K562 (cell line): ENCODE measurements at regions not wholly inside any gene's neighbourhood (a gene's known extent, or its start where the extent isn't known, plus 50 kb on each side); places are given as distances from the start of the nearest gene placed in this dataset.

Experiments used
- ATAC-seq: fragments of 200-7000 bp; cut with Tn5 transposase; 3 replicates; pipeline ENCODE4 v1.9.1; 2020; ENCODE audit warnings: moderate library complexity
- BruUV-seq: library from RNA; stranded (reverse); fragments of 400-500 nt; replicated peaks from 2 replicates; lab custom pipeline; 2021; lab: Mats Ljungman, UMichigan
- CTCF ChIA-PET: fragments of 300-600 bp; formaldehyde crosslinking; extraction: SDS; loops from one replicate; lab custom pipeline; 2021; ENCODE audit warnings: low intra/inter-chr PET ratio; lab: Yijun Ruan, JAX
- POLR2A ChIA-PET: fragments of 300-600, 350-650 bp; sonication (Branson Sonifier 250); formaldehyde crosslinking; extraction: SDS; loops from one replicate; lab custom pipeline; 2021; ENCODE audit warnings: antibody characterized with exemption, inconsistent platforms; lab: Yijun Ruan, JAX
- DNase-seq, 4 experiments: peaks; one replicate each; pipeline versions ENCODE4 v3.0.0 to v3.0.0-alpha.2; 2011 to 2018; ENCODE audit warnings: low spot score in 3 of 4, mixed read lengths in 3 of 4; ENCODE audit errors: extremely low read depth in 1 of 4
- FAIRE-seq: peaks from 2 replicates; lab custom pipeline; 2011; peaks lifted over from hg19 to GRCh38; lab: Jason Lieb, UNC
- H2AFZ ChIP-seq: 2 replicates; pipeline ENCODE4 v1.6.0; 2011; ENCODE audit warnings: low read depth, low read length, control low read depth, inconsistent platforms
- H3K27ac ChIP-seq: fragments of 200-600 bp; 3 replicates; pipeline ENCODE4 v1.8.0; 2011; ENCODE audit warnings: low read depth, mild to moderate bottlenecking, control low read depth, inconsistent platforms, low read length, moderate library complexity, mixed read lengths; ENCODE audit errors: extremely low read depth
- H3K27me3 ChIP-seq, 2 experiments: fragments of 300-600 bp in 1 of 2; 2 replicates in 1 of 2; 3 replicates in 1 of 2; pipeline versions ENCODE4 v1.6.0 to v1.8.0; 2011; ENCODE audit warnings: inconsistent platforms in 2 of 2, low read length in 2 of 2, mild to moderate bottlenecking in 1 of 2, mixed read lengths in 1 of 2, moderate library complexity in 1 of 2; ENCODE audit not compliant: control insufficient read depth in 2 of 2, insufficient read depth in 2 of 2
- H3K36me3 ChIP-seq: fragments of 300-600 bp; 3 replicates; pipeline ENCODE4 v1.8.0; 2011; ENCODE audit warnings: mild to moderate bottlenecking, low read length, inconsistent platforms; ENCODE audit not compliant: control insufficient read depth, insufficient read depth
- H3K4me1 ChIP-seq, 2 experiments: fragments of 200-600 bp in 1 of 2; replicated peaks in 1 of 2; 2 replicates in 1 of 2; 3 replicates in 1 of 2; pipeline versions ENCODE4 v1.5.1 to v1.8.0; 2011; ENCODE audit warnings: inconsistent platforms in 2 of 2, low read length in 2 of 2, mild to moderate bottlenecking in 1 of 2, mixed read lengths in 1 of 2, moderate library complexity in 1 of 2; ENCODE audit not compliant: control insufficient read depth in 2 of 2, insufficient read depth in 2 of 2
- H3K4me2 ChIP-seq: 2 replicates; pipeline ENCODE4 v1.6.1; 2011; ENCODE audit warnings: low read length, control low read depth, inconsistent platforms, mixed read lengths; ENCODE audit not compliant: insufficient read depth
- H3K4me3 ChIP-seq: fragments of 200-600 bp; sonication (generic), shearing (Covaris generic); 2 replicates; pipeline ENCODE4 v1.5.1; 2016; ENCODE audit warnings: control low read depth, inconsistent platforms
- H3K79me2 ChIP-seq: fragments of 200-600 bp; 3 replicates; pipeline ENCODE4 v1.8.0; 2011; ENCODE audit warnings: low read length, inconsistent platforms; ENCODE audit not compliant: control insufficient read depth, insufficient read depth
- H3K9ac ChIP-seq, 2 experiments: 2 replicates each; pipeline versions ENCODE4 v1.6.0 to v1.6.1; 2011; ENCODE audit warnings: low read depth in 2 of 2, low read length in 2 of 2, control low read depth in 1 of 2, inconsistent platforms in 1 of 2, mild to moderate bottlenecking in 1 of 2, mixed read lengths in 1 of 2; ENCODE audit not compliant: insufficient read depth in 1 of 2
- H3K9me1 ChIP-seq: one replicate; pipeline ENCODE4 v1.6.0; 2011; ENCODE audit warnings: inconsistent platforms, mild to moderate bottlenecking, low read length, moderate library complexity; ENCODE audit not compliant: control insufficient read depth, insufficient read depth
- H3K9me3 ChIP-seq: replicated peaks from 2 replicates; pipeline ENCODE4 v1.5.1; 2011; ENCODE audit warnings: low read depth, low read length, inconsistent platforms; ENCODE audit not compliant: control insufficient read depth, insufficient read depth
- H4K20me1 ChIP-seq: replicated peaks from 2 replicates; pipeline ENCODE4 v1.6.1; 2011; ENCODE audit warnings: low read length, inconsistent platforms, mixed read lengths; ENCODE audit not compliant: control insufficient read depth, insufficient read depth
- GTF2A2 ChIP-seq: IDR thresholded peaks from 2 replicates; pipeline ENCODE4 v1.6.1; 2016; ENCODE audit warnings: mild to moderate bottlenecking, missing genetic modification characterization, missing compliant biosample characterization
- HDAC2 ChIP-seq: fragments of 450-650 bp; IDR thresholded peaks from 2 replicates; pipeline ENCODE4 v1.6.1; 2016; ENCODE audit warnings: mild to moderate bottlenecking
- HMBOX1 ChIP-seq: sonication (generic); IDR thresholded peaks from 2 replicates; pipeline ENCODE4 v1.6.1; 2016
- HNRNPK ChIP-seq: fragments of 200-400 bp; formaldehyde crosslinking; IDR thresholded peaks from one replicate; pipeline ENCODE4 v1.6.1; 2018; ENCODE audit warnings: mild to moderate bottlenecking, low read depth, low read length; ENCODE audit not compliant: poor library complexity, severe bottlenecking
- MAFF ChIP-seq: IDR thresholded peaks from 2 replicates; pipeline ENCODE4 v1.6.1; 2012; ENCODE audit warnings: low read length, improper control_type of control experiment
- MAFK ChIP-seq: IDR thresholded peaks from 2 replicates; pipeline ENCODE4 v1.6.1; 2011; ENCODE audit warnings: low read length, improper control_type of control experiment
- MLX ChIP-seq, 2 experiments: fragments of 450-650 bp in 1 of 2; sonication (generic) in 1 of 2; formaldehyde crosslinking; conservative IDR thresholded peaks; 2 replicates each; pipeline versions ENCODE4 v1.4.0 to v1.8.1; 2020 to 2022; ENCODE audit warnings: mild to moderate bottlenecking in 1 of 2, missing genetic modification reagents in 1 of 2
- MTF1 ChIP-seq: fragments of 250-450 bp; sonication (Bioruptor Pico); IDR thresholded peaks from 2 replicates; pipeline ENCODE4 v1.9.0; 2021; ENCODE audit warnings: moderate library complexity, mild to moderate bottlenecking, inconsistent platforms, borderline replicate concordance
- NCOA1 ChIP-seq: fragments of 450-650 bp; IDR thresholded peaks from 2 replicates; pipeline ENCODE4 v1.6.1; 2016; ENCODE audit warnings: low read depth
- NKRF ChIP-seq: fragments of 450-650 bp; IDR thresholded peaks from 2 replicates; pipeline ENCODE4 v1.6.1; 2016; ENCODE audit warnings: borderline replicate concordance
- OTX1 ChIP-seq: fragments of 450-650 bp; formaldehyde crosslinking; IDR thresholded peaks from 2 replicates; pipeline ENCODE4 v1.4.0; 2022; ENCODE audit warnings: mild to moderate bottlenecking
- PCBP1 ChIP-seq: fragments of 200-400 bp; formaldehyde crosslinking; IDR thresholded peaks from 2 replicates; pipeline ENCODE4 v1.6.1; 2018; ENCODE audit warnings: mild to moderate bottlenecking, low read depth, low read length; ENCODE audit not compliant: poor library complexity, severe bottlenecking
- POU5F1 ChIP-seq: fragments of 150-350 bp; IDR thresholded peaks from 2 replicates; pipeline ENCODE4 v1.6.1; 2014; ENCODE audit warnings: borderline replicate concordance, low read length, low read depth, mild to moderate bottlenecking; ENCODE audit not compliant: partially characterized antibody
- SREBF1 ChIP-seq: fragments of 150-350 bp; IDR thresholded peaks from 2 replicates; pipeline ENCODE4 v1.6.1; 2014; ENCODE audit warnings: antibody characterized with exemption, low read depth, low read length, borderline replicate concordance
- ZC3H11A ChIP-seq: IDR thresholded peaks from 2 replicates; pipeline ENCODE4 v1.6.1; 2012; ENCODE audit warnings: low read depth, low read length, improper control_type of control experiment
- ZNF408 ChIP-seq: fragments of 250-450 bp; sonication (Bioruptor Pico); IDR thresholded peaks from 2 replicates; pipeline ENCODE4 v1.4.0; 2020; ENCODE audit warnings: low read depth, mild to moderate bottlenecking, moderate library complexity
- ZNF436 ChIP-seq: fragments of 250-450, 450-650 bp; sonication (Bioruptor Pico); formaldehyde crosslinking; IDR thresholded peaks from 2 replicates; pipeline ENCODE4 v1.7.0; 2020; ENCODE audit warnings: mild to moderate bottlenecking
- in situ Hi-C: fragments of 300-500 bp; cut with MboI; formaldehyde crosslinking; loops from 4 replicates; pipeline ENCODE4 v1.15.0; 2018; ENCODE audit warnings: inconsistent platforms, mixed read lengths
- intact Hi-C: fragments of 100-400 bp; cut with micrococcal nuclease; formaldehyde crosslinking; loops from 2 replicates; pipeline ENCODE4 v1.14.2; 2022

- no peaks in the 10 kb centered on the region for H3K79me2 ChIP-seq
- no peaks in the 10 kb centered on the region for H3K27me3 ChIP-seq
- no peak for TF ChIP-seq ZC3H11A
- TF ChIP-seq NKRF = no peak
- no peak for TF ChIP-seq HDAC2
- no peak for TF ChIP-seq POU5F1
- TF ChIP-seq MLX (CRISPR knock-in tag; conservative IDR thresholded peaks at IDR 0.05) = no peak
- TF ChIP-seq MTF1 (CRISPR knock-in tag) = no peak
- TF ChIP-seq ZNF408 = no peak
- TF ChIP-seq GTF2A2 (tag) = no peak
- TF ChIP-seq MAFF = no peak
- no peak for TF ChIP-seq HNRNPK
- no peak for TF ChIP-seq OTX1 (CRISPR knock-in tag)
- TF ChIP-seq ZNF436 (CRISPR knock-in tag) = no peak
- no peak for TF ChIP-seq PCBP1
- no peak for TF ChIP-seq MAFK
- TF ChIP-seq NCOA1 = no peak
- no peak for TF ChIP-seq SREBF1
- no peak for TF ChIP-seq HMBOX1
- intact Hi-C loops (no loop called here), in situ Hi-C loops (no loop called here)
- no peaks in the 10 kb centered on the region for H3K9me3 ChIP-seq
- no TSS peak for BruUV-seq
- CTCF ChIA-PET = no interaction called here
- H2AFZ ChIP-seq = no peak overlapping the region
- no peaks in the 10 kb centered on the region for H4K20me1 ChIP-seq
- H3K4me2 ChIP-seq = no peak overlapping the region
- FAIRE-seq = no peak
- H3K9ac ChIP-seq = no peak overlapping the region
- DNase-seq = no peak
- POLR2A ChIA-PET = no interaction called here
- no peaks in the 10 kb centered on the region for H3K9me1 ChIP-seq
- no peaks in the 10 kb centered on the region; a peak in 1 of 5 replicates for H3K4me1 ChIP-seq
- no peaks in the 10 kb centered on the region for H3K36me3 ChIP-seq
- H3K4me3 ChIP-seq = no peak overlapping the region
- no peak overlapping the region for H3K27ac ChIP-seq
- no peak for ATAC-seq
Measured at GRCh38 chr9:19614294-19614693, 174.5 kb downstream of the SLC24A2 start.
